ENCODE measurements at regions not wholly inside any gene's neighbourhood (a gene's known extent, or its start where the extent isn't known, plus 50 kb on each side); places are given as distances from the start of the nearest gene placed in this dataset.

- intact Hi-C loops (cut with DNase I; ENCODE audit: low total_unique reads) = no loop called here
Observed at GRCh38 chr16:5382484-5382883, 284.9 kb upstream of the EEF2KMT start.

DNA sequence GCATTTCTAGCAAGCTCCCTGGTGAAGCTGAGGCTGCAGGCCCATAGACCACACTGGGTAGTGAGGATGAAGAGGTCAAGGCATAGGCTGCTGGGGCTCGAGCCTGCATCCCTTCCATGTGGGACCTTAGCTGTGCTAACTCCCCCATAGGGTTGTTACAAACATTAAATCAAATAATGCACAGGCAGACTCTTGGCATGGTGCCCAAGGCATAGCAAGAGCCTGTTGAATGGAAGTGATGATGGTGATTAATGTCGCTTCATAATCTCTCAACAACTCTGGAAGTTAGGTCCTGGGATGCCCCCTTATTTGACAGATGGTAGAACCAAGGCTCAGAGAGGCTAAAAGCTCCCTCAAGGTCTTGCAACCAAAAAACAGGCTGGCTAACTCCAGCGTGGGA, 283.9 kb upstream of the EEF2KMT start:
- Histone ChIP-seq H3K27me3 (replicated peaks in 1 of 7) (peaks cover 0 to 18% (median 0%) of the 10 kb centered on the region in 7 donors), H3K9me3 (peaks cover 0 to 17% (median 0%) of the 10 kb centered on the region in 8 donors), H3K36me3 (no peaks in the 10 kb centered on the region), H3K27ac (no peak overlapping the region), H3K4me3 (no peak overlapping the region), H3K4me1 (peaks cover 0 to 5% (median 0%) of the 10 kb centered on the region in 6 donors)
- intact Hi-C loops (cut with DNase I; ENCODE audit: low total_unique reads) = no loop called here
- DNase-seq = no peak
- 74 to 91% (median 79%) methylated on average over 2 to 3 of the region's 3 CpGs for WGBS, 5 donors
- TF ChIP-seq CTCF (IDR thresholded peaks at IDR 0.05 in 8 of 11, conservative IDR thresholded peaks at IDR 0.05 in 3 of 11) (no peak), POLR2A (IDR thresholded peaks at IDR 0.05) (no peak), POLR2AphosphoS5 (IDR thresholded peaks at IDR 0.05) (no peak)

More at GRCh38 chr16:5382484-5382883, 284.9 kb upstream of the EEF2KMT start:
- peaks cover 0 to 5% (median 0%) of the 10 kb centered on the region in 6 donors for H3K4me1 ChIP-seq
- H3K36me3 ChIP-seq = no peaks in the 10 kb centered on the region
- H3K27me3 ChIP-seq (replicated peaks in 1 of 7) = peaks cover 0 to 8% (median 0%) of the 10 kb centered on the region in 7 donors
- TF ChIP-seq POLR2AphosphoS5 (IDR thresholded peaks at IDR 0.05) (no peak), CTCF (IDR thresholded peaks at IDR 0.05 in 8 of 11, conservative IDR thresholded peaks at IDR 0.05 in 3 of 11) (no peak), POLR2A (IDR thresholded peaks at IDR 0.05) (no peak)
- H3K27ac ChIP-seq = no peak overlapping the region
- no peak for DNase-seq
- H3K9me3 ChIP-seq = peaks cover 0 to 19% (median 0%) of the 10 kb centered on the region in 8 donors
- H3K4me3 ChIP-seq = no peak overlapping the region
- 86 to 92% (median 89%) methylated on average over 4 of the region's 4 CpGs for WGBS, 5 donors

DNA sequence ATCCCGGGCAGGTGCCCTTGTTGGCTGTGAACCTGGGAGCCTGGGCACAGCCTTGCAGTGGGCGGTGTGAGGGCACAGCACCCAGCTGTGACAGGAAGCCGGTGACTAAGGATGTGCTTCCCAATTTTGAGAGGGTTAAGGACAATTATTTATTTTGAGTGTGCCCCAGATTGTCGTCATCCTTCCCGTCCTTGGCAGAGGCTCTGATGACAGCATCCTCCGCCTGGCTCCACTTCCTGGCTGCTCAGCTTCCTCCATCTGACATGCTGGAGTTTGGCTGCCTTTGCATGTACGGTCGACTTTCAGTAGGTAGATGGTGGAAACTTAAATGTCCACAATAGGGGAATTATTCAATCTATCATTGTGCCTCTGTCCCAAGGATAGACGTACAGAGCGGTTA, 282.4 kb upstream of the EEF2KMT start:
- no peak for DNase-seq
- no peaks in the 10 kb centered on the region for H3K36me3 ChIP-seq
- H3K4me1 ChIP-seq = peaks cover 0 to 5% (median 0%) of the 10 kb centered on the region in 6 donors
- H3K4me3 ChIP-seq = no peak overlapping the region
- peaks cover 0 to 25% (median 0%) of the 10 kb centered on the region in 7 donors for H3K27me3 ChIP-seq (replicated peaks in 1 of 7)
- peak in 2 of 3 donors; percentile 37 to 46 for TF ChIP-seq POLR2AphosphoS5 (IDR thresholded peaks at IDR 0.05)
- no peak for TF ChIP-seq POLR2A (IDR thresholded peaks at IDR 0.05)
- H3K27ac ChIP-seq = no peak overlapping the region
- intact Hi-C loops (cut with DNase I; ENCODE audit: low total_unique reads) = no loop called here
- H3K9me3 ChIP-seq = peaks cover 0 to 17% (median 0%) of the 10 kb centered on the region in 8 donors
- 61 to 79% (median 69%) methylated on average over 7 to 10 of the region's 10 CpGs for WGBS, 5 donors

DNA sequence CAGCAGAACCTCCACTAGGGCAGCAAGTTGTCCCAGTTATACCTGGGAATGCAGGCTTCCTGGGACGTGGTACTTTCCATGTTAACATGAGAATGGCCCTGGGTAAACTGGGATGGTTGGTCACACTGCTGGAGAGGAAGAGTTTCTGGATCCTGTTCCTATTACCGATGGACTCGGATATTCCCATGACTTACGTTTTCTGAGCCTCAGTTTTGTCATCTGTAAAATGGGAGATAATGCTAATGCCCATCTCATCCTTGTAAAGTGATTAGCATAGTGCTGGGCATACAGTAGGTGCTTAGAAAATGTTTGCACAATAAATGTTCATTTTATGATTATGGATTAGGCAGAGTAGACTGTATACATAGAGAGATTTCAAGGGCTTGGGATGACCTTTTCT, 280.9 kb upstream of the EEF2KMT start:
- WGBS, 5 donors = 73 to 86% (median 78%) methylated on average over 4 of the region's 4 CpGs
- Histone ChIP-seq H3K4me1 (peaks cover 0 to 5% (median 0%) of the 10 kb centered on the region in 6 donors), H3K9me3 (peaks cover 0 to 10% (median 0%) of the 10 kb centered on the region in 8 donors), H3K36me3 (no peaks in the 10 kb centered on the region), H3K27ac (no peak overlapping the region), H3K4me3 (no peak overlapping the region), H3K27me3 (replicated peaks in 1 of 7) (peaks cover 0 to 36% (median 0%) of the 10 kb centered on the region in 7 donors)
- TF ChIP-seq POLR2A (IDR thresholded peaks at IDR 0.05) = no peak
- no peak for TF ChIP-seq CTCF (IDR thresholded peaks at IDR 0.05 in 8 of 11, conservative IDR thresholded peaks at IDR 0.05 in 3 of 11)
- TF ChIP-seq POLR2AphosphoS5 (IDR thresholded peaks at IDR 0.05) = no peak
- no peak for DNase-seq
- intact Hi-C loops (cut with DNase I; ENCODE audit: low total_unique reads) = no loop called here
